Glutamatergic neuron (in vitro differentiated cells): ENCODE measurements at regions not wholly inside any gene's neighbourhood (a gene's known extent, or its start where the extent isn't known, plus 50 kb on each side); places are given as distances from the start of the nearest gene placed in this dataset.

Experiments
- DNase-seq: peaks from one replicate; pipeline ENCODE4 v3.0.0; 2022
- H3K27ac Mint-ChIP-seq: one replicate; pipeline ENCODE4 v1.8.0; 2020; ENCODE audit warnings: mild to moderate bottlenecking, mixed read lengths, inconsistent platforms; ENCODE audit not compliant: unreplicated experiment
- H3K27me3 Mint-ChIP-seq: one replicate; pipeline ENCODE4 v1.8.0; 2020; ENCODE audit warnings: mild to moderate bottlenecking, moderate library complexity, mixed read lengths, inconsistent platforms; ENCODE audit not compliant: unreplicated experiment
- H3K36me3 Mint-ChIP-seq: one replicate; pipeline ENCODE4 v1.8.0; 2020; ENCODE audit warnings: mild to moderate bottlenecking, mixed read lengths, inconsistent platforms; ENCODE audit not compliant: unreplicated experiment
- H3K4me1 Mint-ChIP-seq: one replicate; pipeline ENCODE4 v1.8.0; 2020; ENCODE audit warnings: mild to moderate bottlenecking, low read depth, mixed read lengths, inconsistent platforms; ENCODE audit not compliant: unreplicated experiment
- H3K4me3 Mint-ChIP-seq: one replicate; pipeline ENCODE4 v1.8.0; 2020; ENCODE audit warnings: mild to moderate bottlenecking, mixed read lengths, inconsistent platforms; ENCODE audit not compliant: unreplicated experiment
- H3K9me3 Mint-ChIP-seq: one replicate; pipeline ENCODE4 v1.8.0; 2020; ENCODE audit warnings: mild to moderate bottlenecking, moderate library complexity, mixed read lengths, inconsistent platforms; ENCODE audit not compliant: unreplicated experiment
- CTCF ChIP-seq: fragments of 200-600 bp; sonication (generic); IDR thresholded peaks from one replicate; pipeline ENCODE4 v1.5.0; 2021; ENCODE audit not compliant: partially characterized antibody, unreplicated experiment

DNA sequence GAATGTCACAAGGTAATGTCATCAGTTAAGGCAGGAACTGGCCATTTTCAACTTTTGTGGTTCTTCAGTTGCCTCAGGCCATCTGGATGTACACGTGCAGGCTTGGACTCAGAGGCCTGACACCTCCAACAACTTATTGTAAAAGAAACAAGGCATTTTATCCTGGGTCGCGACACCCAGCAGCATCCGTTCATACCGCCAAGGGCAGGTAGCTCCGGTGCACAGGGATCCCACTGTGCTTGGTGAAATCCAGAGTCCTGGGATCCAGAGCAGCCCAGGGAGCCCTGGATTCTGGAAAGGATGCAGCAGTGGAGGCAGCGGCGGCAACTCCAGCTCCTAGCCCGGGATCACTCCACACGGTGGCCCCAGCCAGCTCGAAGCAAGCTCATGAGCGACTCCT, 380.9 kb upstream of the STXBP6 start:
- no peak for TF ChIP-seq CTCF
- Mint-ChIP-seq H3K9me3 (peaks cover 5% of the 10 kb centered on the region), H3K27ac (no peak overlapping the region)

GRCh38 chr14:25412998-25413397, 363.1 kb upstream of the STXBP6 start:
- Mint-ChIP-seq H3K4me1 (no peaks in the 10 kb centered on the region), H3K27ac (no peak overlapping the region), H3K36me3 (no peaks in the 10 kb centered on the region), H3K27me3 (peaks cover 2% of the 10 kb centered on the region), H3K4me3 (no peak overlapping the region), H3K9me3 (no peaks in the 10 kb centered on the region)
- no peak for TF ChIP-seq CTCF
- no peak for DNase-seq

More for the DNA sequence above, 380.9 kb upstream of the STXBP6 start:
- Mint-ChIP-seq H3K4me3 (no peak overlapping the region), H3K4me1 (no peaks in the 10 kb centered on the region), H3K36me3 (peaks cover 10% of the 10 kb centered on the region), H3K27me3 (peaks cover 7% of the 10 kb centered on the region)
- DNase-seq = no peak

DNA sequence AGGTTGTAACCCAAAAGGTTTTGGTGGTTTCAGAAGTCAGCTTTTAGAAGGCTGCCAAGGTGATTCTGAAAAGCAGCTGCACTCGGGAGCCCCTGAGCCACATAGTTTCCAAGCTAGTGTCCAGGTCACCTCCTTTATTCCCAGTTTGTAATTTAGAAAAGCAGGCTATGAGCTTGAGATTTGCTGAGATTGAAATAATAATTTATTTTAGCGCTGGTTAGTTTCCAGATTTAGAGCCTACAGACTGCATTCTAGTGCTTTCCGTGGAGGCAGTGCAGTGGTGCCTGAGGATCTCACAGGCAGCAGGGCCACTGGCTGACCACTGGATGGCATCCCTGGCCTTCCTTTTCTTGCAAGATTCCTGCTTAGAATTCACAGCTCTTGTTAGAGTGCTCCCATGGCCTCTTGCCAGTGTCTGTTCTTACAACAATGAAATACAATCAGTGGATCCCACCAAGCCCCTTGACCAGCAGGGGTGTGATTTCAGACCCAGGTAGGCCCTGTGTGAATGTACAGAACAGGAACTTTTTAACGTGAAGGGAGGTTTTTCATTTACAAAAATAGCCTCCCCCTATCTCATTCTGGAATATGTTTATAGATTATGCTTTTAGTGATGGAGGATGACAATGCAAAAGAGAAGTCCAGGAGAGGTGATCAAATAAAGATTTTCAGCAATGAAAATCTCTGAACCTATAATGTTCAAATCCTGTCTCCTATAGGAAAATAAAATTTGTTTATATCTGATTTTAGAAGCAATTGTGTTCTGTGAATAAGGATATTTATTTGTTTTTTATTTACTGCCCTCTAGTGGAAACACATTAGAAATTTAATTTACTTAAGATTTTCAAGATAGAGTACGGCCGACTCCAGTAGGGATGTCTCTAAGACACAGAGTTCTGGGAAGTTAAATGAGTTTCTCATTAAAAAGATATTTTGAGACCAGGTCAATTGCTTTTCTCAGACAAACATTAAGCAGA, 362.1 kb upstream of the STXBP6 start:
- no peak overlapping the region for H3K27ac Mint-ChIP-seq
- no peaks in the 10 kb centered on the region for H3K36me3 Mint-ChIP-seq
- TF ChIP-seq CTCF = peak; percentile 66
- no peaks in the 10 kb centered on the region for H3K9me3 Mint-ChIP-seq
- H3K27me3 Mint-ChIP-seq = peaks cover 2% of the 10 kb centered on the region
- H3K4me1 Mint-ChIP-seq = no peaks in the 10 kb centered on the region
- DNase-seq = peak; percentile 69
- no peak overlapping the region for H3K4me3 Mint-ChIP-seq

- H3K36me3 Mint-ChIP-seq = no peaks in the 10 kb centered on the region
- H3K27ac Mint-ChIP-seq = no peak overlapping the region
- H3K9me3 Mint-ChIP-seq = no peaks in the 10 kb centered on the region
- no peak overlapping the region for H3K4me3 Mint-ChIP-seq
- TF ChIP-seq CTCF = peak; percentile 88
- peak; percentile 43 for DNase-seq
- H3K27me3 Mint-ChIP-seq = peaks cover 3% of the 10 kb centered on the region
- H3K4me1 Mint-ChIP-seq = no peaks in the 10 kb centered on the region
Observed at GRCh38 chr14:25406818-25407217, 356.9 kb upstream of the STXBP6 start.

GRCh38 chr14:25400607-25401206, 350.8 kb upstream of the STXBP6 start:
- peak; percentile 87 for TF ChIP-seq CTCF

More at GRCh38 chr14:25400607-25401206, 350.8 kb upstream of the STXBP6 start:
- H3K9me3 Mint-ChIP-seq = no peaks in the 10 kb centered on the region
- no peaks in the 10 kb centered on the region for H3K36me3 Mint-ChIP-seq
- no peak overlapping the region for H3K4me3 Mint-ChIP-seq
- DNase-seq = peak; percentile 42
- no peaks in the 10 kb centered on the region for H3K4me1 Mint-ChIP-seq
- no peaks in the 10 kb centered on the region for H3K27me3 Mint-ChIP-seq
- no peak overlapping the region for H3K27ac Mint-ChIP-seq
